ENCODE measurements at regions not wholly inside any gene's neighbourhood (a gene's known extent, or its start where the extent isn't known, plus 50 kb on each side); places are given as distances from the start of the nearest gene placed in this dataset.

DNA sequence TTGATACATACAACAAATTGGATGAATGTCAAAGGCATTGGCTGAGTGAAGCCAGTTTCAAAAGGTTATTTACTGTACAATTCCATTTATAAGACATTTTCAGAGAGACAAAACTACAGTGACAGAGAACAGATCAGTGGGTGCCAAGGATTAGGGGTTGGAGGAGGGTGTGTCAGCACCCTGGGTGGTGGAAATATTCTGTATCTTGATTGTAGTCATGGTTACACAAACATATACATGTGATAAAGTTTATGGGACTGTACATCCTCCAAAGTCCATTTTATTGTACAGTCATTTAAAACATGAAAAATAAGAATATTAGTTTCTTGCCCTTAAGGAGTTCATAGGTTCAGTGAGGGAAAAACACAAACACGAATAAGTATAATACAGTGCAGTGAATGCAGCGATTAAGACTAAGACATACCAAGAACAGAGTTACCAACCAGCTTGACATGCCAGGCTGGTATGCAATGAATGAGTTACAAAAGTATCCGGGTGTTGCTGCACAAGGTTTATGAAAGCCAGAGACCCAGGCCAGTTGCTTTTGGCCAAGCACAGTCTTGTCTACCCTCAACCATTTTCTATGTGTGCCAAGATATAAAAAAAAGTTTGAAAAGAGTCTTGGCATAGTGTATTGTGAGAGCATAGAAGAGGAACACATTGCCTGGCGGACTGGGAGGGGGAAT is 123.6 kb downstream of the MSL3 start:
- Histone ChIP-seq H3K4me1 (ENCODE audit: low read depth) (no peaks in the 10 kb centered on the region), H3K27me3 (no peaks in the 10 kb centered on the region), H3K27ac (no peak overlapping the region), H3K9me3 (ENCODE audit: low read depth) (peaks cover 3% of the 10 kb centered on the region), H3K4me3 (no peak overlapping the region), H3K36me3 (no peaks in the 10 kb centered on the region)
- TF ChIP-seq, protein P1, sequence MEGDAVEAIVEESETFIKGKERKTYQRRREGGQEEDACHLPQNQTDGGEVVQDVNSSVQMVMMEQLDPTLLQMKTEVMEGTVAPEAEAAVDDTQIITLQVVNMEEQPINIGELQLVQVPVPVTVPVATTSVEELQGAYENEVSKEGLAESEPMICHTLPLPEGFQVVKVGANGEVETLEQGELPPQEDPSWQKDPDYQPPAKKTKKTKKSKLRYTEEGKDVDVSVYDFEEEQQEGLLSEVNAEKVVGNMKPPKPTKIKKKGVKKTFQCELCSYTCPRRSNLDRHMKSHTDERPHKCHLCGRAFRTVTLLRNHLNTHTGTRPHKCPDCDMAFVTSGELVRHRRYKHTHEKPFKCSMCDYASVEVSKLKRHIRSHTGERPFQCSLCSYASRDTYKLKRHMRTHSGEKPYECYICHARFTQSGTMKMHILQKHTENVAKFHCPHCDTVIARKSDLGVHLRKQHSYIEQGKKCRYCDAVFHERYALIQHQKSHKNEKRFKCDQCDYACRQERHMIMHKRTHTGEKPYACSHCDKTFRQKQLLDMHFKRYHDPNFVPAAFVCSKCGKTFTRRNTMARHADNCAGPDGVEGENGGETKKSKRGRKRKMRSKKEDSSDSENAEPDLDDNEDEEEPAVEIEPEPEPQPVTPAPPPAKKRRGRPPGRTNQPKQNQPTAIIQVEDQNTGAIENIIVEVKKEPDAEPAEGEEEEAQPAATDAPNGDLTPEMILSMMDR (IDR thresholded peaks at IDR 0.05; ENCODE audit: low read depth, low read length): no peak
- peak in 1 of 2 donors; percentile 6 for DNase-seq (ENCODE audit: low read depth in 1 of 2, low spot score in 1 of 2)

DNA sequence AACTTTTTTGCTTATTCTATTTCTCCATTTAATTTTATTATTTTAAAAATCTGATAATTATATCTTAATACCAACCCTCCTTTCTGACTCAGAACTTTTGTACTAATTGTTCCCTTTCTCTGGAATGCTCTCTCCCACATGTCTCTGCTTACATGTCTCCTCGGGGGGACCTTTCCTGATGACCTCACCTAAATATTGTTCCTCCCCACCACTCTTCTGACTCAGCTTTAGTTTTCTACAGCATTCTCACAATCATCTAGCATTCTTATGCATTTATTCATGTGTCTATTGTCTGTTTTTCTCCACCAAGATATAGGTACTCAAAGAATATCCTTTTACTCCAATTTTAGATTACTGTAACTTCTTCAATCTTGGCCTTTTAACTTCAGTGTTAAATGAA is 128.7 kb downstream of the MSL3 start:
- Histone ChIP-seq H3K4me1 (ENCODE audit: low read depth) (no peaks in the 10 kb centered on the region), H3K27ac (no peak overlapping the region), H3K27me3 (no peaks in the 10 kb centered on the region), H3K36me3 (no peaks in the 10 kb centered on the region), H3K4me3 (no peak overlapping the region), H3K9me3 (ENCODE audit: low read depth) (no peaks in the 10 kb centered on the region)
- DNase-seq (ENCODE audit: low read depth in 1 of 2, low spot score in 1 of 2): peak in 1 of 2 donors; percentile 37
- TF ChIP-seq, protein P1 (IDR thresholded peaks at IDR 0.05; ENCODE audit: low read depth, low read length): no peak

DNA sequence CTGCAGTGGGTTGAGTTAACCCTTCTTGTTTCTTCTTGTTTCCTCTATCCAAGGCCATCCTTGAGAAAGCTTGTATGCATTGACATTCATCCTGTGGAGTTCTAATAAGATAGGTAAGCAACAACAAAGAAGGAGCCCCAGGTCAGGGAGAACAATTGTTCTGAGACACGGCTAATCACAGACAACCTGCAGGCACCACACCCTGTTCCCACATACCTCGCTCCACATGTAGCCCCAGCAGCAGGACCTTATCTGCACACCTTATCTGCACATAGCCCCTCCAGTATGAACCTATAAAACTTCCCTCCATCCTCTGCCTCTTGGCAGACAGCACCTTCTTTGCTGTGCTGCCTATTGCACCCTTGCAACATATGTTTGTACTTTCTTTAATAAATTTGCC is 129.1 kb downstream of the MSL3 start:
- TF ChIP-seq, protein P1 (IDR thresholded peaks at IDR 0.05; ENCODE audit: low read depth, low read length): no peak
- Histone ChIP-seq H3K27ac (no peak overlapping the region), H3K9me3 (ENCODE audit: low read depth) (no peaks in the 10 kb centered on the region), H3K4me3 (no peak overlapping the region), H3K27me3 (no peaks in the 10 kb centered on the region), H3K36me3 (no peaks in the 10 kb centered on the region), H3K4me1 (ENCODE audit: low read depth) (no peaks in the 10 kb centered on the region)
- DNase-seq (ENCODE audit: low read depth in 1 of 2, low spot score in 1 of 2): no peak

DNA sequence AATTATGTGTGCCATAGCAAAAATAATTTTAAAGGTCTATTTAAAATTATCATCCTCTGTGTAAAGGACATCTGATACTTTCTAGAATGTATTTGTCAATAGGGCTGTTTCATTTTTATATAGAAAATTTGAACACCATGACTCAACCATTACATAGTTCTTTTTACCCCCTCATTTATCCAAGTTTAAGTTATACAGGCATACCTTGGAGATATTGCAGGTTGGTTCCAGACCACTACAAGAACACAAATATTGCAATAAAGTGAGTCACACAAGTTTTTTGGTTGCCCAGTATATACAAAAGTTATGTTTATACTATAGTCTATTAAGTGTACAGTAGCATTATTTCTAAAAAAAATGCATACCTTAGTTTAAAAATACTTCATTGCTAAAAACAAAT is 130.4 kb downstream of the MSL3 start:
- Histone ChIP-seq H3K27me3 (no peaks in the 10 kb centered on the region), H3K9me3 (ENCODE audit: low read depth) (no peaks in the 10 kb centered on the region), H3K4me3 (no peak overlapping the region), H3K27ac (no peak overlapping the region), H3K4me1 (ENCODE audit: low read depth) (no peaks in the 10 kb centered on the region), H3K36me3 (no peaks in the 10 kb centered on the region)
- TF ChIP-seq, protein P1 (IDR thresholded peaks at IDR 0.05; ENCODE audit: low read depth, low read length): no peak
- no peak for DNase-seq (ENCODE audit: low read depth in 1 of 2, low spot score in 1 of 2)

DNA sequence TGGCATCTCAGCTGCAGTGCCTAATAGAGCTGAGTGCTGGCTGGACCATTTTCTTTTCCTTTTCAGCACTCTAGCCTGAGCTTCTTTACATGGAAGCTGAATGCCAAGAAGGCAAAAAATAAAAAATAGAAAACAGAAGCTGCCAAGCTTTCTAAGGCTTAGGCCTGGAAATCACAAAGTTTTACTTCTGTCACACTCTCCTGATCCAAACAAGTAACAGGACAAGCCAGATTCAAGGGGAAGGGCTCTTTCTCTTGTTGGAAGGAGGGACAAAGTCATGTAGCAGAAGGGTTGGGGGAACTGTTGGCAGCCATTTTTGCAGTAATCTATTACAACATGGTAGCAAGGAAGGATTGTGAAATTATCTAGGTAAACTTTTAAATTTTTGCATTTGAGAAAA is 131.8 kb downstream of the MSL3 start:
- Histone ChIP-seq H3K27ac (no peak overlapping the region), H3K27me3 (no peaks in the 10 kb centered on the region), H3K4me1 (ENCODE audit: low read depth) (no peaks in the 10 kb centered on the region), H3K9me3 (ENCODE audit: low read depth) (no peaks in the 10 kb centered on the region), H3K36me3 (no peaks in the 10 kb centered on the region), H3K4me3 (no peak overlapping the region)
- no peak for DNase-seq (ENCODE audit: low read depth in 1 of 2, low spot score in 1 of 2)
- TF ChIP-seq, protein P1 (IDR thresholded peaks at IDR 0.05; ENCODE audit: low read depth, low read length): no peak

Data from cardiac muscle cell (in vitro differentiated cells and primary cell).